Hepatocyte (in vitro differentiated cells): ENCODE measurements at regions not wholly inside any gene's neighbourhood (a gene's known extent, or its start where the extent isn't known, plus 50 kb on each side); places are given as distances from the start of the nearest gene placed in this dataset.

Experiments
- DNase-seq: peaks from one replicate; pipeline ENCODE4 v3.0.0-alpha.2; 2016; ENCODE audit warnings: low spot score
- H2AFZ ChIP-seq: fragments of 200-600 bp; sonication (generic); 2 replicates; pipeline ENCODE4 v1.6.0; 2016; ENCODE audit warnings: antibody characterized with exemption, mild to moderate bottlenecking
- H3K27ac ChIP-seq: fragments of 200-600 bp; sonication (generic); 2 replicates; pipeline ENCODE4 v1.5.1; 2016; ENCODE audit warnings: mild to moderate bottlenecking
- H3K27me3 ChIP-seq: fragments of 200-600 bp; sonication (generic); 2 replicates; pipeline ENCODE4 v1.6.1; 2016
- H3K36me3 ChIP-seq: fragments of 200-600 bp; sonication (generic); replicated peaks from 2 replicates; pipeline ENCODE4 v1.5.1; 2016; ENCODE audit warnings: low read depth; ENCODE audit not compliant: insufficient read depth
- H3K4me1 ChIP-seq: fragments of 200-600 bp; sonication (generic); 2 replicates; pipeline ENCODE4 v1.5.1; 2016; ENCODE audit warnings: mild to moderate bottlenecking, moderate library complexity; ENCODE audit not compliant: insufficient read depth
- H3K4me2 ChIP-seq: fragments of 200-600 bp; sonication (generic); 2 replicates; pipeline ENCODE4 v1.6.0; 2016
- H3K4me3 ChIP-seq: fragments of 200-600 bp; sonication (generic); 2 replicates; pipeline ENCODE4 v1.5.1; 2016; ENCODE audit warnings: mild to moderate bottlenecking
- H3K79me2 ChIP-seq: fragments of 200-600 bp; sonication (generic); 2 replicates; pipeline ENCODE4 v1.6.0; 2017; ENCODE audit warnings: mild to moderate bottlenecking
- H3K9me2 ChIP-seq: fragments of 200-600 bp; sonication (generic); replicated peaks from 2 replicates; pipeline ENCODE4 v1.6.0; 2017; ENCODE audit warnings: mild to moderate bottlenecking; ENCODE audit not compliant: insufficient read depth
- H3K9me3 ChIP-seq: fragments of 200-600 bp; sonication (generic); 2 replicates; pipeline ENCODE4 v1.5.1; 2016; ENCODE audit warnings: low read depth, mild to moderate bottlenecking
- H4K20me1 ChIP-seq: fragments of 200-600 bp; sonication (generic); 2 replicates; pipeline ENCODE4 v1.6.0; 2016; ENCODE audit warnings: mild to moderate bottlenecking; ENCODE audit not compliant: insufficient read depth, poor library complexity, severe bottlenecking
- CTCF ChIP-seq: fragments of 200-600 bp; sonication (generic); IDR thresholded peaks from 2 replicates; pipeline ENCODE4 v1.5.1; 2016; ENCODE audit warnings: antibody characterized with exemption, mild to moderate bottlenecking; ENCODE audit not compliant: poor library complexity
- EZH2 ChIP-seq: fragments of 200-600 bp; sonication (generic); IDR thresholded peaks from 2 replicates; pipeline ENCODE4 v1.6.1; 2016; ENCODE audit warnings: antibody characterized with exemption, mild to moderate bottlenecking, borderline replicate concordance
- EZH2phosphoT487 ChIP-seq: fragments of 200-600 bp; sonication (generic); IDR thresholded peaks from one replicate; pipeline ENCODE4 v1.6.1; 2018; ENCODE audit warnings: antibody characterized with exemption, mild to moderate bottlenecking, low read depth, moderate library complexity; ENCODE audit not compliant: unreplicated experiment, severe bottlenecking
- WGBS: methylation state at CpG from one replicate; pipeline ENCODE4 v1.1.6; 2016; ENCODE audit warnings: low lambda C conversion rate; ENCODE audit errors: missing lambda C conversion rate; 5-methylcytosine and 5-hydroxymethylcytosine counted together

GRCh38 chr18:78521744-78522143 is 457.9 kb upstream of the SALL3 start:
- no peak overlapping the region for H3K4me2 ChIP-seq
- no peaks in the 10 kb centered on the region for H4K20me1 ChIP-seq
- WGBS, result 89% methylated on average over 8 of the region's 8 CpGs
- no peaks in the 10 kb centered on the region for H3K27me3 ChIP-seq
- TF ChIP-seq CTCF (no peak), EZH2 (no peak), EZH2phosphoT487 (no peak)
- H2AFZ ChIP-seq, result no peak overlapping the region
- no peak for DNase-seq
- no peak overlapping the region for H3K27ac ChIP-seq
- no peaks in the 10 kb centered on the region for H3K9me2 ChIP-seq
- no peaks in the 10 kb centered on the region for H3K9me3 ChIP-seq
- no peak overlapping the region for H3K4me3 ChIP-seq
- H3K36me3 ChIP-seq, result no peaks in the 10 kb centered on the region
- no peaks in the 10 kb centered on the region for H3K79me2 ChIP-seq
- no peaks in the 10 kb centered on the region for H3K4me1 ChIP-seq

GRCh38 chr18:78522507-78522906 is 457.1 kb upstream of the SALL3 start:
- no peaks in the 10 kb centered on the region for H3K36me3 ChIP-seq
- no peak overlapping the region for H3K4me3 ChIP-seq
- no peaks in the 10 kb centered on the region for H3K9me2 ChIP-seq
- no peak overlapping the region for H3K4me2 ChIP-seq
- TF ChIP-seq CTCF (no peak), EZH2phosphoT487 (no peak), EZH2 (no peak)
- H3K9me3 ChIP-seq, result no peaks in the 10 kb centered on the region
- H3K79me2 ChIP-seq, result no peaks in the 10 kb centered on the region
- H3K27me3 ChIP-seq, result no peaks in the 10 kb centered on the region
- no peaks in the 10 kb centered on the region for H3K4me1 ChIP-seq
- H4K20me1 ChIP-seq, result no peaks in the 10 kb centered on the region
- H3K27ac ChIP-seq, result no peak overlapping the region
- WGBS, result 96% methylated on average over 8 of the region's 8 CpGs
- DNase-seq, result no peak
- H2AFZ ChIP-seq, result no peak overlapping the region

DNA sequence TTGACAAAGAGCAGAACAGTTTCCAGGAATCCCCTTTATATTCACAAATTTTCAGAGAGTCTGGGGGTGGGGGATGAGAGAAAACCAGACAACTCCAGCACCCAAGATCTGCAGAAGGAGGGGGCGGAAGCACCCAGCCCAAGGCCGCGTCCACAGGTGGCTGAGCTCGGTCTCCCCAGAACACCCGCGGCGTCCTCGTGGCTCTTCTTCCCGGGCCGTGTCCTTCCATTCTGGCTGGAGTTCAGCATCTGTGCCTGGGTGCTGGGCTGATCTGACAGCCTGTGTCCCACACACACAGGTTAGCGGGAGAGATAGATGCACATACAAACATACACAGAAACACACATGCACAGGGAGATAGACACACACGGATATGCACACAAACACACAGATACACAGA is 455.8 kb upstream of the SALL3 start:
- 91% methylated on average over 12 of the region's 12 CpGs for WGBS
- H3K4me2 ChIP-seq, result no peak overlapping the region
- no peak overlapping the region for H3K27ac ChIP-seq
- no peak overlapping the region for H2AFZ ChIP-seq
- no peaks in the 10 kb centered on the region for H3K27me3 ChIP-seq
- H3K4me3 ChIP-seq, result no peak overlapping the region
- no peaks in the 10 kb centered on the region for H3K4me1 ChIP-seq
- H3K36me3 ChIP-seq, result no peaks in the 10 kb centered on the region
- H3K9me3 ChIP-seq, result no peaks in the 10 kb centered on the region
- H3K9me2 ChIP-seq, result no peaks in the 10 kb centered on the region
- no peaks in the 10 kb centered on the region for H3K79me2 ChIP-seq
- DNase-seq, result no peak
- TF ChIP-seq EZH2 (no peak), CTCF (no peak), EZH2phosphoT487 (no peak)
- H4K20me1 ChIP-seq, result no peaks in the 10 kb centered on the region
